ENCODE measurements at regions not wholly inside any gene's neighbourhood (a gene's known extent, or its start where the extent isn't known, plus 50 kb on each side); places are given as distances from the start of the nearest gene placed in this dataset.
"Not testable (repeated sequence)": the region's sequence is repeated elsewhere in the genome, so short reads cannot be mapped to it uniquely, and the experiment has no call there.

DNA sequence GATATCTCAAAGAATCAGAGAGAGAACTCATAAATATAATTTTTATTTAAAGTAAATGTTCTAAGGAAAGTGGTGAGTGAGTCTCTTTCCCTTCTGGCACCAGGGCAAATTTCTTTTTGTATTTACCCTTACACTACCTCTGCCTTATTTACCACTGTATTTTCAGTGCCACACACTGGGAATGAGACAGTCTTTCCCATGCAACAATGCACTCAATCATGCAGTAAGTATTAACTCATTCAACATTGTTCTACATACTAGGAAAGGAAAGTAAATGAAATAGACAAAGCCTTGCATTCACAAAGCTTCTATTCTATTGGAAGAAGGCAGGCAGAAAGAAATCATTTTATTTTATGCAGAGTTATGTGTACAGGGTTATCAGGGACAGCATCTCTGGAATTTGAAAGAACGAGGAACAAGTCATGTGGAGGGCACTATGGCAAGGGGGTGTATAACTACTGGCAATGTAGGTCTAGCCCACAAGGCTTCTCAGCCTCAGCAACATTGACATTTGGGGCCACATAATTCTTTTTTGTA is 129.8 kb upstream of the PRDX6 start:
- no peak for DNase-seq

DNA sequence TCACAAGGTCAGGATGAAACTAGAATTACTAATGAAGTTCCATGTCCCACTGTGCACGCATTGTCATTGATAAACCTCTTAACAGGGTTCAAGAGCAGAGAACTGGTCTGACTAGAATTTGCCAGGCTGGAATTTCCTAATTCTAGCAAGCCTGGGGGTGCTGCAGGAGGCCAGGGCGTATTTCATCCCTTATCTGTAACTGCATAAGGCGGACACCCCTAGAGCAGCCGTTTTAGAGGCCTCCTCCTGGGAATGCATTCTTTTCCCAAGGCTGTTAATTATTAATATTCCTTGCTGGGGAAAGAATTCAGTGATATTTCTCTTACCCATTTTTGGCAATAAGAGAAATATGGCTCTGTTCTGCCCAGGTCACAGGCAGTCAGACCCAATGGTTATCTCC is 124.5 kb upstream of the PRDX6 start:
- not testable (repeated sequence) for DNase-seq

DNA sequence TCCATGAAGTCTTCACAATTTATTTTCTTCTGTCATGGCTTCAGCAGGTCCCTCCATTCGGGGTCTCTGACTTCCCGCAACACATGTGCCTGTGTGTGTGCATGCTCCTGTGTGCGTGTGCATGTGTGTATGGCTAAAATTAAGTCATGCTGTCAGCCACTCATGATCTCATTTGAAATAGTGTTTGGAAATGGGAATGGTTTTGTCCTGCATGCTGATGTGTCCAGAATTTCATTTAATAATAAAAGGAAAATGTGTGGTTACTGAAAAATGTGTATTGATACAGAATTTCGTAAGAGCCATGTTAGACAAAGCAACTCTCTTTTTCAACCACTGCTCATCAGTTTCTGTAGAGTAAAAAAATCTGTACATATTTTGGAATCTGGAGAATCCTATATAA is 123.8 kb upstream of the PRDX6 start:
- no peak for DNase-seq

DNA sequence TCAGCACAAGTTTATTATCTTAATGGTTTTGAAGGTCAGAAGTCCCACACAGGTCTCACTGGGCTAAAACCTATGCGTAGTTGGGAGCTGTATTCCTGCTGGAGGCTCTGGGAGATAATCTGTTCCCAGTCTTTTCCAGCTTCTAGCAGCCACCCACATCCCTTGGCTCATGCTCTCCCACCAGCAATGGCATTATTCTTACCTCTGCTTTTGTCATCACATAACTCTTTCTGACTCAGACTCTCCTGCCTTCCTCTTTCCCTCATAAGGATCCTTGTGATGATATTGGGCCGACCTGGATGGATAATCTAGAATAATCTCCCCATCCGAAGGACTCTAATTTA is 122.2 kb upstream of the PRDX6 start:
- no peak for DNase-seq

DNA sequence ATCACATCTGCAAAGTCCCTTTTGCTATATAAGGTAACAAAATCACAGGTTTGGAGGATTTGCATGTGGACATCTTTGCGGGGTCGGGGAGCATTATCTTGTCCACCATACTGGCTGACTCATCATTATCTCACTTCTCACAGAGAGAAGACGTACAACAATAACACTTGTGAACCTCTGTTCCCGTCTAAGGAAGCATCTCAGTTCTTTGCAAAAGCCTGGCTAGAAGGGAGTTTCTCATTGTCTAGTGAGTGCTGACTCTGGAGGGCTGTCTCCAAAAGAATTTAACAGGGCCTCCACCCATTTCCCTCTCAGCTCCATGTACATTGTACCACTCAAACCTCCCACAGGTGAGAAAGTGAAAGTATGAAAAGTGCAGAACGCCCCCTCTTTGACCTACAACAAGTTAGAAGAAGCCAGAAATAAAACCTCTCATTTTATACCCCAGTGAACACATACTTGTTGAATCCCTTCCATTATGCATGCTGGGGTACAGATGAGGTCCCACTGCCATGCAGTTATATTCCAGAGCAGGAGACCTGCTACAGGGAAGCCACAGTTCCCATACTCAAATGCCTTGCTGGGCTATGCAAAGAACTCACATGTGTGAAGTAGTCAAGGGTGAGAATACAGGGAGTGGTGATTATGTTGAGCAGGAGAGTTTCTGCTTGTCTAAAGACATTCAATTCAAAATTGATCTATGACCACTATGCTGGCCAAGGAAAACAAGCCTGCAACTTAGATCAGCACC is 121.7 kb upstream of the PRDX6 start:
- DNase-seq: no peak

DNA sequence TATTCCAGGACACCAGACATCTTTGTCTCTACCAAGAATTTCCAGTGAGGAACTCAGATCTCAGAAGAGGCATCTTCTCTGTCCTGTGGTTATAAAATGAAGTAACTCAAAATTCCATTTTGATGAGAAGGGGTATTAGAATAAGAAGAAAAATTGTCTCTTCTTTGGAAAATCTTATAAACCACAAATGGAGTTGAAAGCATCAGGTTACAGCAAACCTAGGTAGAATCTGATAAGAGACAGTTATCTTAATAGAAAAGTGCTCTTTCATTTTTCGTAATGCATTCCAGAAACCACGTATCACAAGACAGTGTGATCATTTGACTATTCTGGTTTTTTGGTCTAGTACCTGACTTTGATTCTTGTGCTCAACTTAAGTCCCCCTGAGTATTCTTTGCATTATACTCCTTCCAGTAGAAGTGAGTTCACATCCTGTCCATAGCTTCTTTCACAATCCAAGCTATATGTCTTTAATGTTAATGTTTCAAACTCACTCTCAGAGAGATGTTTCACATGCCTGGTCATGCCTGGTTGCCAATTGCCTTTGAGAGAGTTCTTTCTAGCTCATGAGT is 120.9 kb upstream of the PRDX6 start:
- no peak for DNase-seq

DNA sequence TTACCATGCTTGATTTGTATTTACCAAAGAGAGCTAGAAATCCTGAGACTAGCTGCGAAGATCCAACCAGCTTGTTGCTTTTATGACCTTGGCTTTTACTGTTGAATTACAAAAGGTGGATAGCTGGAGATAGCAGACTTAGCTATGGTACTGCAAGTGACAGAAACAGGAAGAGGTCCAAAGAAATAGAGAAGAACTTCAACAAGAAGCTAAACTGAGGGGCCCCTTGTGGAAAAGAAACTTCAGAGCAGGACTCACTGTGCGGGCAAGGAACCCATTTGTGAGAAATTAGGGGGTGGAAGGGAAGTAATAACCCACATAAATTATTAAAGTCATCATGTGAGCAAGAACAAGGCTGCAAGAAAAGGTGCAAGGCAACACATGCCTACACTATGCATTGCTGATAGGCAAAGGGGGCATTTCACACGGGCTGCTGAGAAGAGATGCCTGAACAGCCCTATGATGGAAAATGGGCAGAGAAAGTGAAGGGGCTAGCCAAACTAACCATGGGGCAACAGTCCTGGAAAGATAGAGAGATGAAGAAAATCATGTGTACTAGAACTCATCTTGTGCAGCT is 116.6 kb upstream of the PRDX6 start:
- no peak for DNase-seq

DNA sequence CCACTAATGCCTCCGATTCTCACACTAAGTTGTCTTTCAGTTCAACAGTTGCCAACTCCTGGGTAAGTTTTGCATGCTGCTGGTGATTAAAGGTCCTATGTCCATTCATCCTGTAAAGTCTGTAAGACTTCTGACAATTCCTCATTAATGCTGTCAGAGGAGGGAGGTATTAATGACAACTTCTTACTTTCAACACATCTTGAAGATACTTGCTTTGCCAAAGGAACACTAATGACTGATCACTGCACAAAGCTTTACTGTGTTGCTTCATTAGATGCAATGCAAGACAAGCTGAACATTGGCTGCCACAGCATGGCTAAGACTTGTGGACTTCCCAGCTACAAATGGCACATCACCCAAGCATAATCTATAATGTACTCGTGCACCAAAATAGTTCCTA is 114.6 kb upstream of the PRDX6 start:
- no peak for DNase-seq

DNA sequence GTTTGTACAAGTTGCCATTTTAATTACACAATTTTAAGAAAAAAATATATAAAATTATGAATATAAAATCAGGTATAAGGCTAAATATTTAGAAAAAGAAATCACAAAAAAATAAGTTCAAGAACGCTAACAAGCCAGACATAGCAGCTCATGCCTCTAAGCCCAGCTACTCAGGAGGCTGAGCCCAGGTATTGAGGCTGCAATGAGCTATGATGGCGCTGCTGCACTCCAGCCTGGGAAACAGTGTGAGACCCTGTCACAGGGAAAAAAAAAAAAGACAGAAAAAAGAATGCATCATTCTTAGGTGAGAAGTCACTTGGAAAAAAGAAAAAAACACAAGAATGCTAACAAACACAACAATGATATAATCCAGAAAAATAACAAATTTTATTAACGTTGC is 112.3 kb upstream of the PRDX6 start:
- no peak for DNase-seq

DNA sequence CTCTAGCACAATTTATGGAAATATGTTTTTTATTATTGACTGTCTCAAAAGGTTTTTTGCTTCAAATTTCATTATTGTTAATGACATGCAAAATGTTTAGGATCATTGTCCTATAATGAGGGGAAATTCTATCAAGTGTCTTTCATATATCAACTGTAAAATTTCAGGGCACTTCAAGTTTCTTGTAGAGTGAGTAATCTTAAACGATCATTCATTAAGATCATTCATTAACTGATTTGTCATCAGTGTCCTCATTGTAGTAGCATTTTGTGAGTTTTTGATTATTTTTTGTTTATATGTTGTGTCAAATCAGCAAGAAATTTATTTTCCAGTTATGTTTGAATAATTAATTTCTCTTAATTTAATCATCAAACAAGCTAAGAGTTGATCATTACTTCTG is 111.8 kb upstream of the PRDX6 start:
- no peak for DNase-seq

DNA sequence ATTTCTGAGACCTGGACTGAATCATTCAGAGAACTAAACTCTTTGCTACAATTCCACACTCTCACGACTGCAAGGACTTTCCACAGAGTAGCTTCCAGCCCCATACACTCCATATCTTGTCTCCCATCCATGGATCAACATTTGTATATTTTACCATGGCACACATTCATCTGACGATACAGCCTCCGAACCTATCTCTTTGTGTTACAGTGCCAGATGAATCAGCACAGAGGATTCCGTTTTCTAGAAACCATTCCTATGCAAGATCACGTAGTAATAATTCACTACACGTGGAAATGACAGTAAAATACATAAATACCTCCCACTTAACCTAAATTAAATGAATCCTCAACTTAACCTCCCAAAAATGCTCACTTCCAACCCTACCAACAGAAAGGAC is 110.0 kb upstream of the PRDX6 start:
- no peak for DNase-seq

DNA sequence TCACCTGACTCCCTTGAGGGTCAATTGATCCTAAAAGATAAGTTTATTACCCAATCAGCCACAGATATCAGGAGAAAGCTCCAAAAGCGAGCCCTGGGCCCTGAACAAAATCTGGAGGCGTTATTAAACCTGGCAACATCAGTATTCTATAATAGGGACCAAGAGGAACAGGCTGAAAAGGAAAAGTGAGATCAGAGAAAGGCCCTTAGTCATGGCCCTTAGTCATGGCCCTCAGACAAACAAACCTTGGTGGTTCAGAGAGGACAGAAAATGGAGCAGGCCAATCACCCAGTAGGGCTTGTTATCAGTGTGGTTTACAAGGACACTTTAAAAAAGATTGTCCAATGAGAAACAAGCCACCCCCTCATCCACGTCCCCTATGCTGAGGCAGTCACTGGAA is 106.5 kb upstream of the PRDX6 start:
- not testable (repeated sequence) for DNase-seq

DNA sequence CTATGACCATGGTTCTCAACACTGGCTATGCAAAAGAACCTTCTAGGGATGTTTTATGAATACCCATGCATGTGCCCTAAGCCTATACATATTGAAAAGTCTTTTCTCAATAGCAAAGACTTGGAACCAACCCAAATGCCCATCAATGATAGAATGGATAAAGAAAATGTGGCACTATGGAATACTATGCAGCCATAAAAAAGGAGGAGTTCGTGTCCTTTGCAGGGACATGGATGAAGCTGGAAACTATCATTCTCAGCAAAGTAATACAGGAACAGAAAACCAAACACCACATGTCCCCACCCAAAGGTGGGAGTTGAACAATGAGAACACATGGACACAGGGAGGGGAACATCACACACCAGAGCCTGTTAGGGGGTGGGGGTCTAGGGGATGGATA is 101.1 kb upstream of the PRDX6 start:
- not testable (repeated sequence) for DNase-seq

DNA sequence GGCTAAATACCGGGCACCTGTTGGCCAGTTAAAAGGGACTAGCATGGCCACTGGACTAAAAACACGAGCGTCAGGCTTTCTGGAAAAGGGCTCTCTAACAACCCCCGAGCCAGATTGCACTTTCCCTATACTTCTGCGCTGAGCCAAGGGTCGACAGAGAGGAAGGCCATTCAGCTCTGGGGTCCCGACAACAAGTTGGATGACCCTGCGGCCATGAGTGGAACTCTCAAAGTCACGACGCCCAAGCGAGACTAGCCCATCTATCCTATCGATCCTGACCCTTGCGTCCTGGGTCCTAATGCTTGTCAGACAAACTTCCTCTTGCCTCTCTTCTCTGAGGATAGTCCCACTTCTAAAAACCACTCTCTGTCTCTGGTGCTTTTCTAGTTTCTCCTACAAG is 99.9 kb upstream of the PRDX6 start:
- no peak for DNase-seq

DNA sequence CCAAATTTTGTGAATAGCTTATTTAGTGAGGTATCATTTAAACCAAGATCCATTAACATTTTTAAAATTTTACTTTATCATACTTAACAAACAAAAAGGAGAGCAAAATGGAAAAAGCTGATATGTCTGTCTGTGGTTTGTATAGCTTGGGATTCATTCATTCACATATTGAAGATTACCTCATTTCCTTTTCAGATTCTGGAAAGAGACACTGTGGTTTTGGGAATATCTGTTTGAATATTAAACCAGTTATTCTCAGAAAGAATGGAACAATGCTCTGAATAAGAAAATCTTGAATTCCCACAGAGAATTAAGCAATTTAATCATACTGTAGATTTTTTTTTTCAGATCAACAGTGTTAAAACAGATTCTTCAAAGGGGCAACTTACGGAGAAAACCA is 93.8 kb upstream of the PRDX6 start:
- no peak for DNase-seq

DNA sequence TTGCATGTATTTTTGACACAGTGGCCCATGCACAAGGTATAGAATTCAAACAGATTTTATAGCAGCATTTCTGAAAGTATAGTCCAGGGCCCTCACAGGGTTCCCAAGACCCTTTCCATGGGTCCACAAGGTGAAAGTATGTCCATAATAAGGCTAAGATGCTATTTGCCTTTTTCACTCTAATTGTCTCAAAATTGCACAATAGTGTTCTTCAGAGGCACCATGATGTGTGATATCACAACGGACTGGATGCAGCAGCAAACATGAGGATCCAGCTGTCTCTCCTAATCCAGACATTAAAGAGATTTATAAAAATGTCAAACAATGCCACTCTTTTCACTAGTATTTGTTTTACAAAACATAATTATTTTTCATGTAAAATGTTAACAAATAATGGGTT is 88.8 kb upstream of the PRDX6 start:
- DNase-seq: no peak

DNA sequence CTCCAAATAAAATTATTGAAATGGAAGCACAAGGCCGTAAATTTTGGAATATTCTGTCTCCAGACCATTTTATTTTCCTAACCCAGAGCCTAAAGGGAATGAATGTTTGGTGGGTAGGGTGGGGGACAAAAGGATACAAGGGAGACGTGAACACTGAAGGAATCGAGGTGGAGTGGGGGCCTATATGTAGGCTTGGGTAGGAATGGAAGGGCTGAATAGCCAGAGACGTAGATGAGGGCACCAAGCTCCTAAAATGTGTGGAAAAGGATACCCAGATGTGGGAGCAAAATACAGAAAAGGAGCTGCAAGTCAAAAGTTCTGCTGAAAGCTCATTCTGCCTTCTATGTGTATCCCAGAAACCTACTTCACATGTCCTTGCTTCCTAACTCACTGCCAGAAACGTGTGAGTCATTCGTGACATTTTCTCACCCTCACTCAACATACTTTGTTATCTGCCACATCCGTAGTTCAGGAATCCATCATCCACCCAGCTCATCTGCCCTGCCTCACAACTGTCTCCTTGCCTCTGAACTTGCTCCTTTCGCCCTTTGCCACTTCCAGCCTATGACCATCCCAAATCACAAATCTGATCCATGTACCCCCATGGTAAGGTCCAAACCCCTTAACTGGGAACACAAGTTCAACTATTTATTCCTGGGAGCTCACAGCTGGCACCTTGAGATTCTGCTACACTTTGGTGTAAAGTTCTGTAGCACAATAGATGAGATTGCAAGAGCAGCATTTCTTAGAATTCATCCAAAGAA is 84.1 kb upstream of the PRDX6 start:
- no peak for DNase-seq

DNA sequence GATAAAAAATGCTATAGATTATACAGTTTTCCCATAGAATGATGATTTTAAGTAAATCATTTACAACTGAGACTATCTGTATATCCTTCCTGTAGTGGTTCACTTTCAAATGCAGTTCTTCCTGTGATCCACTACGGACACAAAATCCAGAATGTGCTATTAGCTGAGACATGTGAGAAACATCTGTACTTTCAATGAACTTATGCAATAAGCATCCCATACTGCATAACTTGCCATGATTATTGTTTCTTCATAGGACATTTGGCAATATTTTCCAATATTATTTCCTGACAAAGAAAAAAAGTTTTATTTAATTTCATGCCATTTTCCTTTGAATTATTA is 83.5 kb upstream of the PRDX6 start:
- DNase-seq: no peak

DNA sequence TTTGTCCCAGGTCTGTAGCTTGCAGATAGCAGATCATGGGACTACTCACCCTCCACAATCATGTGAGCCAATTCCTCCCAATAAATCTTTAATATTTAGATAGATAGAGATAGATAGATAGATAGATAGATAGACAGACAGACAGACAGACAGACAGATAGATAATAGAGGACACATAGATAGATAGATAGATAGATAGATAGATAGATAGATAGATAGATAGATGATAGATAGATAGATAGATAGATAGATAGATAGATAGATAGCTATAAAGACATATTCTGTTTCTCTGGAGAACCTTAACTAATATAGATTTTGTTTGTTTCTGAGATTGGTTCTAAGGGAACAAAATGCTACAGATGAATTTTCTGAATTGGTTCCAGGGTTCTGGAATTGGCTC is 82.3 kb upstream of the PRDX6 start:
- not testable (repeated sequence) for DNase-seq

DNA sequence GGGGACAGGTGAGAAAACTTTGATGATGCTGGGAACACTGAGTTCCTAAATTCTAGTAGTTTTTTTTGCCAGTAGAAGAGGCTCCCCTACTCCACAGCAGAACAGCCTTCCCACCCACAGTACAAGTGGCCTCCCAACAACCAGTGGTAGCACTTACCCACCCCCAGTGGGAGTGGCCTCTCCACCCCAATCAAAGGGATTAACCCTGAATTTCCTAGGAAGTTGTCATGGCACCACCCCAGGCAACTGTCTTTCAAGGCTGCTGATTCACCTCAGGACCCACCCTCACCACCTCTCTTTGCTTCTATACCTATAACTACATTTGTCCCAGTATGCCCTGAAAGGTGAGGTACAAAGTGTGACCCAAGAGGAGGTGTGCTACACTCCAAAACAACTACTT is 81.4 kb upstream of the PRDX6 start:
- DNase-seq: no peak

DNA sequence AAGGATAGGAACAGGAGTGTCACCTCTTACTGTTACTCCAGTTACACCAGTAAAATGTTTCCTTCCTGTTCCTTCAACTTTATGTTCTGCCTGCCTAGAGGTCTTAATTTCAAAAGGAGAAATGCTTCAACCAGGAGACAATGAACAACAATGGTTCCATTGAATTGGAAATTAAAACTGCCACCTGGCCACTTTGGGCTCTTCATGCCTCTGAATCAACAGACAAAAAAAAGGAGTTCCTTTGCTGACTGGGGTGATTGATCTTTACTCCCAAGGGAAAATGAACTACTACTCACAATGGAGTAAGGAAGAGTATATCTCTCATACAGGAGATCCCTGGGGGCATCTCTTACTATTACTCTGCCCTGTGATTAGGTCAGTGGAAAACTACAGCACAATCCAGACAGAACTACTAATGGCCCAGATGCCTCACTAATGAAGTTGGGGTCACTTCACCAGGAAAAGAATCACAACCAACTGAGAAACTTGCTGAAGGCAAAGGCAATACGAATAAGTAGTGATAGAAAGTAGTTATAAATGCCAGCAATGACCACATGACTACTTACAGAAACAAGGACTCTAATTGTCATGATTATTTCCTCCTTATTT is 76.6 kb upstream of the PRDX6 start:
- DNase-seq: no peak

DNA sequence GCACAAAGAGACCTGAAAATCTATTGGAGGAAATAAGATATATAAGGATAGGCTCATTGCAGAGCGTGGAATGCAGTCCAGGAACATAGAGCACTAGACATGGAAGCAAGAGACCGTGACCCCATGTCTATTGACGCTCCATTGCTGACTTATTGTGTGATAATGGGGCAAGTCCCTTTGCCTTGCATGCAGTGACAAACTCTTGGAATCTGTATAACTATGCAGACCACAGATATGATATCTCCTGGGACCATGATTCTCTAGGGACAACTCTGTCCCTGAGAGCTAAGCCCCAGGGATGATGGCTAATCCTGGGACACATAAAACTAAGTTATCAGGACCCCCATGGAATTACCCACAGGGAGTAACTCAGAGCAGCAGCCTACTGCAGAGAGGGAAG is 73.1 kb upstream of the PRDX6 start:
- no peak for DNase-seq

DNA sequence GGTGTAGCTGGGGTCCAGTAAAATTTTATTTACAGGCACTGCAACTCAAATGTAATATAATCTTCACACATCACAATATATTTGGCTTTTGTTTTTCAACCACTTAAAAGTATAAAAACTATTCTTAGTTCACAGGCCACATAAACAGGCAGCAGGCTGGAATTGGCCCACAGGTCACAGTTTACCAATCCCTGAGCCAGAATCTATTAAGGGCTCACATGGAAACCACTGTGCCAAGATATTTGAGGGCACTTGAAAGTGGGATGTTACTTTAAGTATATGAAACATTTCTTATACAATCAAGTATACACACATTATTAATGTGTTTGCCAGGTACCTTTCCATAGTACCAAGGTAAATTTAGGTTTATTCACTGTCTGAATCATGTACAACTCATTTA is 71.9 kb upstream of the PRDX6 start:
- no peak for DNase-seq

DNA sequence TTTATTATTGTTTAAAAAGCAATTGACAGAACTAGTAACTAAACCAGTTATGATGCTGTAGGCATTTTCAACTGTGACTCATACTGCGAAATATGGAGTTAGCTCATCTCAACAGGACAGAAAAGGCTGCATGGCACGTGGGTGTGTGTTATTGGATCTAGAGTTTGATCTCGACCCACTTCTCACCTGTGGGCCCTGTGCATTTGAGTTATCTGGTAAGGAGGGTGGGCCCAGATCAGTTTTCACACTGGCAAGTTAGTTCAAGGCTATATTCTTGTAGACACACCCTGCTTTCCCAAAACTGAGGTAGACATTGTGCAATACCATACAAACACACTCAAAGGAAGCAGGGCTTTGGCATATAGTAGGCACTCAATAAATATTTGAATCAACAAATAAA is 71.3 kb upstream of the PRDX6 start:
- DNase-seq: no peak
